ENCODE measurements at regions not wholly inside any gene's neighbourhood (a gene's known extent, or its start where the extent isn't known, plus 50 kb on each side); places are given as distances from the start of the nearest gene placed in this dataset.

DNA sequence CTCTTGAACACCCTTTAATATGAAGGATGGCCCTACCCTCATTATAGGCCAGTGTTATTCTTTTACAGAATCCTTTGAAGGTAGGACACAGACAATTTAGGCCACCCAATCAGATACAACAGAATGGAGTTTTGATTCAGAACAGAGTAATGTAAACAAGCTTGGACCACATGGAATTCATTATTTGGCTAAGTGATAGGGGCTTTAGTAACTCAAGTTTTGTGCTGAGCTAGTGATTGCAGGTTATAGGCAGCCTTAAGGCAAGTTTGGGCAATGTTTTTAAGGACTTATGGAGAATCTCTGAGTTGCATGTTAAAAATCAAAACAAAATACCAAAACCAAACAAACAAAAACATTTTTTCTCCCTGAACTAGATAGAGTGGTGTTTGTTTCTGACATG is 312.1 kb upstream of the ROBO1 start:
- TF ChIP-seq, protein P1, sequence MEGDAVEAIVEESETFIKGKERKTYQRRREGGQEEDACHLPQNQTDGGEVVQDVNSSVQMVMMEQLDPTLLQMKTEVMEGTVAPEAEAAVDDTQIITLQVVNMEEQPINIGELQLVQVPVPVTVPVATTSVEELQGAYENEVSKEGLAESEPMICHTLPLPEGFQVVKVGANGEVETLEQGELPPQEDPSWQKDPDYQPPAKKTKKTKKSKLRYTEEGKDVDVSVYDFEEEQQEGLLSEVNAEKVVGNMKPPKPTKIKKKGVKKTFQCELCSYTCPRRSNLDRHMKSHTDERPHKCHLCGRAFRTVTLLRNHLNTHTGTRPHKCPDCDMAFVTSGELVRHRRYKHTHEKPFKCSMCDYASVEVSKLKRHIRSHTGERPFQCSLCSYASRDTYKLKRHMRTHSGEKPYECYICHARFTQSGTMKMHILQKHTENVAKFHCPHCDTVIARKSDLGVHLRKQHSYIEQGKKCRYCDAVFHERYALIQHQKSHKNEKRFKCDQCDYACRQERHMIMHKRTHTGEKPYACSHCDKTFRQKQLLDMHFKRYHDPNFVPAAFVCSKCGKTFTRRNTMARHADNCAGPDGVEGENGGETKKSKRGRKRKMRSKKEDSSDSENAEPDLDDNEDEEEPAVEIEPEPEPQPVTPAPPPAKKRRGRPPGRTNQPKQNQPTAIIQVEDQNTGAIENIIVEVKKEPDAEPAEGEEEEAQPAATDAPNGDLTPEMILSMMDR (IDR thresholded peaks at IDR 0.05), result no peak
- TF ChIP-seq POLR2A (IDR thresholded peaks at IDR 0.05), result no peak

Data from testis (tissue), 2 donors.